ENCODE measurements at regions not wholly inside any gene's neighbourhood (a gene's known extent, or its start where the extent isn't known, plus 50 kb on each side); places are given as distances from the start of the nearest gene placed in this dataset.

DNA sequence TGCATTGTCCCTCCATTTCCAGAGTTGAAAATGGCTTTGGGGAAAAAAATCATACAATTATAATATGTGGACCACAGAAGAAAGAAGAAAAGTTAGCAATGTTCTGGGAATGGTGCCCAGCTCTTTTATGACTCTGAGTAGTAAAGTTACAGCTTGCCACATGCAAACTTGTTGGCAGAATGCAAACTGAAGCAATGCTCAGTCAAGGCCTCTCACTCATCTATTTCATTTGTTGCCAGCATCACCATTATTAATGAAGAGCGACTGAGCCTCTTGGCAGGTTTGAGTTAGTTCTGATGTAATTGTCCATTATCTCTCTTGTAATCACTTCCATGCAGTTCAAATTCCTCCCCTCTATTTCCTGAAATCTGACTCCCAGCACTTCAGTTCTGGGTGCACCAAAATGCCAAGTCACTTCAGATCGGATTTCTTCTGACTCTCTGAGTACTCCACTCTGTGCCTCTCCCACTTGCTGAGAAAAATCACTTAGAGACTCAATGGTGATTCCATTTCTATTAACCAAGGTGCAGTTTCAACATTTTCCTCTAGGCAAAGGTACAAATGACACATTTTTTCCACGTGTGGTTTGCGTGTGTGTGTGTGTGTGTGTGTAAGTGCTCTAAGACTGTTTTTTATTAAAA lies 154.4 kb upstream of the STMND1 start:
- TF ChIP-seq NCOA2 (IDR thresholded peaks at IDR 0.05; ENCODE audit: partially characterized antibody in 2 of 2) (no peak), TEAD2 (tag; IDR thresholded peaks at IDR 0.05) (no peak), ZNF445 (CRISPR knock-in tag; IDR thresholded peaks at IDR 0.05; ENCODE audit: low read depth) (no peak), ZNF232 (CRISPR knock-in tag; IDR thresholded peaks at IDR 0.05) (no peak), POLR2AphosphoS5 (IDR thresholded peaks at IDR 0.05; ENCODE audit: control insufficient read depth, insufficient read depth, low read depth, low read length) (no peak), POLR2A (conservative IDR thresholded peaks at IDR 0.05) (no peak)
- TF ChIP-seq, protein P1, sequence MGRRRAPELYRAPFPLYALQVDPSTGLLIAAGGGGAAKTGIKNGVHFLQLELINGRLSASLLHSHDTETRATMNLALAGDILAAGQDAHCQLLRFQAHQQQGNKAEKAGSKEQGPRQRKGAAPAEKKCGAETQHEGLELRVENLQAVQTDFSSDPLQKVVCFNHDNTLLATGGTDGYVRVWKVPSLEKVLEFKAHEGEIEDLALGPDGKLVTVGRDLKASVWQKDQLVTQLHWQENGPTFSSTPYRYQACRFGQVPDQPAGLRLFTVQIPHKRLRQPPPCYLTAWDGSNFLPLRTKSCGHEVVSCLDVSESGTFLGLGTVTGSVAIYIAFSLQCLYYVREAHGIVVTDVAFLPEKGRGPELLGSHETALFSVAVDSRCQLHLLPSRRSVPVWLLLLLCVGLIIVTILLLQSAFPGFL (CRISPR knock-in tag; IDR thresholded peaks at IDR 0.05): no peak
- TF ChIP-seq, protein P2, sequence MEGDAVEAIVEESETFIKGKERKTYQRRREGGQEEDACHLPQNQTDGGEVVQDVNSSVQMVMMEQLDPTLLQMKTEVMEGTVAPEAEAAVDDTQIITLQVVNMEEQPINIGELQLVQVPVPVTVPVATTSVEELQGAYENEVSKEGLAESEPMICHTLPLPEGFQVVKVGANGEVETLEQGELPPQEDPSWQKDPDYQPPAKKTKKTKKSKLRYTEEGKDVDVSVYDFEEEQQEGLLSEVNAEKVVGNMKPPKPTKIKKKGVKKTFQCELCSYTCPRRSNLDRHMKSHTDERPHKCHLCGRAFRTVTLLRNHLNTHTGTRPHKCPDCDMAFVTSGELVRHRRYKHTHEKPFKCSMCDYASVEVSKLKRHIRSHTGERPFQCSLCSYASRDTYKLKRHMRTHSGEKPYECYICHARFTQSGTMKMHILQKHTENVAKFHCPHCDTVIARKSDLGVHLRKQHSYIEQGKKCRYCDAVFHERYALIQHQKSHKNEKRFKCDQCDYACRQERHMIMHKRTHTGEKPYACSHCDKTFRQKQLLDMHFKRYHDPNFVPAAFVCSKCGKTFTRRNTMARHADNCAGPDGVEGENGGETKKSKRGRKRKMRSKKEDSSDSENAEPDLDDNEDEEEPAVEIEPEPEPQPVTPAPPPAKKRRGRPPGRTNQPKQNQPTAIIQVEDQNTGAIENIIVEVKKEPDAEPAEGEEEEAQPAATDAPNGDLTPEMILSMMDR (IDR thresholded peaks at IDR 0.05 in 2 of 3, conservative IDR thresholded peaks at IDR 0.05 in 1 of 3; ENCODE audit: insufficient read depth in 2 of 3, low read depth in 1 of 3, low read length in 3 of 3): no peak

Measured in K562 (cell line).